DOHH2 (cell line): ENCODE measurements at regions not wholly inside any gene's neighbourhood (a gene's known extent, or its start where the extent isn't known, plus 50 kb on each side); places are given as distances from the start of the nearest gene placed in this dataset.
"Not testable (repeated sequence)": the region's sequence is repeated elsewhere in the genome, so short reads cannot be mapped to it uniquely, and the experiment has no call there.

Experiments used
- H3F3A ChIP-seq: fragments of 200-600 bp; sonication (generic), shearing (Covaris generic); 2 replicates; pipeline ENCODE4 v1.6.0; 2016; ENCODE audit warnings: antibody characterized with exemption, mild to moderate bottlenecking; ENCODE audit not compliant: control insufficient read depth, insufficient read depth
- H3K27ac ChIP-seq: fragments of 200-600 bp; sonication (generic); 2 replicates; pipeline ENCODE4 v1.5.1; 2014; ENCODE audit warnings: low read depth, mild to moderate bottlenecking, low read length, moderate library complexity
- H3K27me3 ChIP-seq: fragments of 200-600 bp; sonication (generic); 2 replicates; pipeline ENCODE4 v1.6.1; 2014; ENCODE audit warnings: mild to moderate bottlenecking, low read length, mixed read lengths; ENCODE audit not compliant: control insufficient read depth
- H3K36me3 ChIP-seq: fragments of 200-600 bp; sonication (generic); 2 replicates; pipeline ENCODE4 v1.6.1; 2014; ENCODE audit warnings: mild to moderate bottlenecking, low read length, moderate library complexity, mixed read lengths; ENCODE audit not compliant: control insufficient read depth
- H3K4me1 ChIP-seq: fragments of 200-600 bp; sonication (generic); 2 replicates; pipeline ENCODE4 v1.6.1; 2014; ENCODE audit warnings: mild to moderate bottlenecking, low read length, mixed read lengths; ENCODE audit not compliant: control insufficient read depth
- H3K4me2 ChIP-seq: fragments of 200-600 bp; sonication (generic); 2 replicates; pipeline ENCODE4 v1.6.0; 2014; ENCODE audit warnings: mild to moderate bottlenecking, low read length, moderate library complexity
- H3K4me3 ChIP-seq: fragments of 200-600 bp; sonication (generic); 2 replicates; pipeline ENCODE4 v1.5.1; 2014; ENCODE audit warnings: mild to moderate bottlenecking, low read length, mixed read lengths
- H3K79me2 ChIP-seq: fragments of 200-600 bp; sonication (generic); 2 replicates; pipeline ENCODE4 v1.6.1; 2014; ENCODE audit warnings: mild to moderate bottlenecking, low read length, mixed read lengths; ENCODE audit not compliant: control insufficient read depth
- H3K9me2 ChIP-seq: fragments of 200-600 bp; sonication (generic); replicated peaks from 2 replicates; pipeline ENCODE4 v1.6.1; 2014; ENCODE audit warnings: mild to moderate bottlenecking, low read length, mixed read lengths; ENCODE audit not compliant: control insufficient read depth
- H3K9me3 ChIP-seq: fragments of 200-600 bp; sonication (generic); 2 replicates; pipeline ENCODE4 v1.6.1; 2014; ENCODE audit warnings: antibody characterized with exemption, low read length, mixed read lengths; ENCODE audit not compliant: control insufficient read depth, insufficient read depth
- H4K20me1 ChIP-seq: fragments of 200-600 bp; sonication (generic); 2 replicates; pipeline ENCODE4 v1.6.0; 2014; ENCODE audit warnings: low read depth, mild to moderate bottlenecking, antibody characterized with exemption, low read length, moderate library complexity; ENCODE audit not compliant: control insufficient read depth, insufficient read depth
- CTCF ChIP-seq: fragments of 200-600 bp; sonication (generic); IDR thresholded peaks from one replicate; pipeline ENCODE4 v1.5.1; 2014; ENCODE audit warnings: antibody characterized with exemption, mild to moderate bottlenecking, low read depth, low read length; ENCODE audit not compliant: poor library complexity, severe bottlenecking
- EZH2phosphoT487 ChIP-seq: fragments of 200-600 bp; sonication (generic); IDR thresholded peaks from 2 replicates; pipeline ENCODE4 v1.6.1; 2017; ENCODE audit warnings: borderline replicate concordance, mild to moderate bottlenecking, antibody characterized with exemption, low read length, moderate library complexity, mixed read lengths

- no peaks in the 10 kb centered on the region for H4K20me1 ChIP-seq
- no peaks in the 10 kb centered on the region for H3K36me3 ChIP-seq
- H3K27me3 ChIP-seq = peaks cover 48% of the 10 kb centered on the region
- no peaks in the 10 kb centered on the region for H3F3A ChIP-seq
- H3K4me1 ChIP-seq = peaks cover 11% of the 10 kb centered on the region
- no peak overlapping the region for H3K4me2 ChIP-seq
- H3K79me2 ChIP-seq = no peaks in the 10 kb centered on the region
- TF ChIP-seq EZH2phosphoT487 (no peak), CTCF (no peak)
- no peak overlapping the region for H3K27ac ChIP-seq
- no peaks in the 10 kb centered on the region for H3K9me3 ChIP-seq
- H3K9me2 ChIP-seq = no peaks in the 10 kb centered on the region
- no peak overlapping the region for H3K4me3 ChIP-seq
These were observed 60.3 kb upstream of the PTPN1 start for GRCh38 chr20:50449738-50450492.

GRCh38 chr20:50450493-50450826 is 59.7 kb upstream of the PTPN1 start:
- no peaks in the 10 kb centered on the region for H3K9me3 ChIP-seq
- H4K20me1 ChIP-seq = no peaks in the 10 kb centered on the region
- TF ChIP-seq EZH2phosphoT487 = no peak
- TF ChIP-seq CTCF = no peak
- H3F3A ChIP-seq = no peaks in the 10 kb centered on the region
- H3K4me3 ChIP-seq = no peak overlapping the region
- no peak overlapping the region for H3K4me2 ChIP-seq
- peaks cover 45% of the 10 kb centered on the region for H3K27me3 ChIP-seq
- no peaks in the 10 kb centered on the region for H3K9me2 ChIP-seq
- H3K27ac ChIP-seq = no peak overlapping the region
- no peaks in the 10 kb centered on the region for H3K36me3 ChIP-seq
- peaks cover 11% of the 10 kb centered on the region for H3K4me1 ChIP-seq
- no peaks in the 10 kb centered on the region for H3K79me2 ChIP-seq

GRCh38 chr20:50450881-50451752 is 59.1 kb upstream of the PTPN1 start:
- no peak overlapping the region for H3K4me2 ChIP-seq
- H3K9me2 ChIP-seq = no peaks in the 10 kb centered on the region
- no peaks in the 10 kb centered on the region for H3K36me3 ChIP-seq
- H4K20me1 ChIP-seq = no peaks in the 10 kb centered on the region
- H3K9me3 ChIP-seq = no peaks in the 10 kb centered on the region
- H3K27me3 ChIP-seq = peaks cover 45% of the 10 kb centered on the region
- TF ChIP-seq EZH2phosphoT487 (no peak), CTCF (no peak)
- peaks cover 11% of the 10 kb centered on the region for H3K4me1 ChIP-seq
- no peak overlapping the region for H3K27ac ChIP-seq
- H3K79me2 ChIP-seq = no peaks in the 10 kb centered on the region
- no peaks in the 10 kb centered on the region for H3F3A ChIP-seq
- H3K4me3 ChIP-seq = no peak overlapping the region

- not testable (repeated sequence) for H3K9me3 ChIP-seq, H3K27ac ChIP-seq, H3K4me2 ChIP-seq, H3K79me2 ChIP-seq, H3K9me2 ChIP-seq, H3K36me3 ChIP-seq, H4K20me1 ChIP-seq, H3K4me3 ChIP-seq, H3F3A ChIP-seq
- peaks cover 42% of the 10 kb centered on the region for H3K27me3 ChIP-seq
- peaks cover 11% of the 10 kb centered on the region for H3K4me1 ChIP-seq
These were observed 58.3 kb upstream of the PTPN1 start for GRCh38 chr20:50451792-50452425.
